ENCODE measurements at regions not wholly inside any gene's neighbourhood (a gene's known extent, or its start where the extent isn't known, plus 50 kb on each side); places are given as distances from the start of the nearest gene placed in this dataset.
A peak's percentile ranks its signal among the peaks of the same experiment; 100 is the strongest.

- H3K4me3 ChIP-seq (ENCODE audit: low read length): no peak overlapping the region
- no peak overlapping the region for H3K9ac ChIP-seq (ENCODE audit: low read length)
- H3K36me3 ChIP-seq (ENCODE audit: low read depth, low read length): no peaks in the 10 kb centered on the region
- ChIA-PET CTCF (no interaction called here), POLR2A (ENCODE audit: unreplicated experiment) (no interaction called here)
- BruUV-seq (replicated peaks): no TSS peak
- H3K27ac ChIP-seq (ENCODE audit: low read length): no peak overlapping the region
- DNase-seq (no peak), ATAC-seq (no peak)
- H2AFZ ChIP-seq (ENCODE audit: low read length): no peak overlapping the region
- no peak for TF ChIP-seq EZH2phosphoT487 (IDR thresholded peaks at IDR 0.05; ENCODE audit: borderline replicate concordance, low read length)
- TF ChIP-seq EZH2 (IDR thresholded peaks at IDR 0.05; ENCODE audit: low read length, unreplicated experiment): no peak
- no peak for TF ChIP-seq CTCF (conservative IDR thresholded peaks at IDR 0.05; ENCODE audit: low read depth, low read length)
- H3F3A ChIP-seq (ENCODE audit: low read length, unreplicated experiment): peaks cover 10% of the 10 kb centered on the region
- intact Hi-C loops (cut with micrococcal nuclease): loop anchor here (10.0 kb wide), 1 partner anchor 107 kb away; no protein-coding TSS in a partner anchor
- H3K9me2 ChIP-seq (replicated peaks; ENCODE audit: low read length): no peaks in the 10 kb centered on the region
- no peak overlapping the region for H3K4me2 ChIP-seq (ENCODE audit: low read length)
- H4K20me1 ChIP-seq (ENCODE audit: low read length): no peaks in the 10 kb centered on the region
- no peaks in the 10 kb centered on the region for H3K9me3 ChIP-seq (ENCODE audit: low read length)
- H3K27me3 ChIP-seq (ENCODE audit: low read length): no peaks in the 10 kb centered on the region
- no peaks in the 10 kb centered on the region for H3K79me2 ChIP-seq (ENCODE audit: low read length)
- H3K4me1 ChIP-seq (ENCODE audit: insufficient read depth, low read length): peaks cover 39% of the 10 kb centered on the region
Measured at GRCh38 chr3:23111797-23112196, 91.3 kb upstream of the UBE2E2 start.

GRCh38 chr3:23112491-23112890 lies 90.6 kb upstream of the UBE2E2 start:
- no peak overlapping the region for H3K27ac ChIP-seq (ENCODE audit: low read length)
- no peak overlapping the region for H2AFZ ChIP-seq (ENCODE audit: low read length)
- no peaks in the 10 kb centered on the region for H3K79me2 ChIP-seq (ENCODE audit: low read length)
- no peaks in the 10 kb centered on the region for H3K36me3 ChIP-seq (ENCODE audit: low read depth, low read length)
- no peaks in the 10 kb centered on the region for H4K20me1 ChIP-seq (ENCODE audit: low read length)
- peaks cover 44% of the 10 kb centered on the region for H3K4me1 ChIP-seq (ENCODE audit: insufficient read depth, low read length)
- no peaks in the 10 kb centered on the region for H3K9me3 ChIP-seq (ENCODE audit: low read length)
- no peaks in the 10 kb centered on the region for H3K9me2 ChIP-seq (replicated peaks; ENCODE audit: low read length)
- no peak overlapping the region for H3K4me2 ChIP-seq (ENCODE audit: low read length)
- no peak overlapping the region for H3K9ac ChIP-seq (ENCODE audit: low read length)
- DNase-seq (peak; percentile 11), ATAC-seq (no peak)
- H3K4me3 ChIP-seq (ENCODE audit: low read length): no peak overlapping the region
- intact Hi-C loops (cut with micrococcal nuclease): loop anchor here (10.0 kb wide), 1 partner anchor 108 kb away; no protein-coding TSS in a partner anchor
- CTCF ChIA-PET: no interaction called here
- TF ChIP-seq EZH2 (IDR thresholded peaks at IDR 0.05; ENCODE audit: low read length, unreplicated experiment) (no peak), EZH2phosphoT487 (IDR thresholded peaks at IDR 0.05; ENCODE audit: borderline replicate concordance, low read length) (no peak), CTCF (conservative IDR thresholded peaks at IDR 0.05; ENCODE audit: low read depth, low read length) (no peak)
- H3K27me3 ChIP-seq (ENCODE audit: low read length): no peaks in the 10 kb centered on the region
- BruUV-seq (replicated peaks): no TSS peak
- POLR2A ChIA-PET (ENCODE audit: unreplicated experiment): no interaction called here
- H3F3A ChIP-seq (ENCODE audit: low read length, unreplicated experiment): peaks cover 10% of the 10 kb centered on the region

- H3K9ac ChIP-seq (ENCODE audit: low read length): no peak overlapping the region
- peaks cover 10% of the 10 kb centered on the region for H3F3A ChIP-seq (ENCODE audit: low read length, unreplicated experiment)
- H3K4me1 ChIP-seq (ENCODE audit: insufficient read depth, low read length): peaks cover 44% of the 10 kb centered on the region
- intact Hi-C loops (cut with micrococcal nuclease): loop anchor here (1.0 to 10.0 kb wide), 3 partner anchors 18 to 109 kb away; no protein-coding TSS in a partner anchor
- TF ChIP-seq EZH2phosphoT487 (IDR thresholded peaks at IDR 0.05; ENCODE audit: borderline replicate concordance, low read length) (no peak), CTCF (conservative IDR thresholded peaks at IDR 0.05; ENCODE audit: low read depth, low read length) (no peak), EZH2 (IDR thresholded peaks at IDR 0.05; ENCODE audit: low read length, unreplicated experiment) (no peak)
- no peaks in the 10 kb centered on the region for H3K36me3 ChIP-seq (ENCODE audit: low read depth, low read length)
- DNase-seq (peak; percentile 89), ATAC-seq (peak; percentile 68)
- CTCF ChIA-PET: no interaction called here
- 0 out of 2 replicates have a peak, but pooled peaks cover under 1% of the 10 kb centered on the region for H3K27me3 ChIP-seq (ENCODE audit: low read length)
- H3K4me2 ChIP-seq (ENCODE audit: low read length): peak overlapping the region; percentile 71
- no peaks in the 10 kb centered on the region for H3K9me2 ChIP-seq (replicated peaks; ENCODE audit: low read length)
- no peaks in the 10 kb centered on the region for H3K79me2 ChIP-seq (ENCODE audit: low read length)
- TSS peak; percentile 99 for BruUV-seq (replicated peaks)
- no peak overlapping the region for H2AFZ ChIP-seq (ENCODE audit: low read length)
- H3K9me3 ChIP-seq (ENCODE audit: low read length): no peaks in the 10 kb centered on the region
- H3K4me3 ChIP-seq (ENCODE audit: low read length): peak overlapping the region; percentile 33; the same call in 1 of the 2 replicates
- POLR2A ChIA-PET (ENCODE audit: unreplicated experiment): no interaction called here
- no peaks in the 10 kb centered on the region for H4K20me1 ChIP-seq (ENCODE audit: low read length)
- H3K27ac ChIP-seq (ENCODE audit: low read length): peak overlapping the region; percentile 64
Measured at GRCh38 chr3:23113455-23114171, 89.5 kb upstream of the UBE2E2 start.
